HG03457 (cell line): ENCODE measurements at regions not wholly inside any gene's neighbourhood (a gene's known extent, or its start where the extent isn't known, plus 50 kb on each side); places are given as distances from the start of the nearest gene placed in this dataset.

Experiments
- ATAC-seq: cut with Tn5 transposase; IDR thresholded peaks from one replicate; pipeline ENCODE4 v1.9.1; 2021; ENCODE audit warnings: moderate number of reproducible peaks; ENCODE audit not compliant: unreplicated experiment

GRCh38 chr7:33725111-33726025, 180.0 kb upstream of the BMPER start:
- ATAC-seq, result no peak

- no peak for ATAC-seq
Observed at GRCh38 chr7:33726582-33726981, 178.8 kb upstream of the BMPER start.

- no peak for ATAC-seq
Observed at GRCh38 chr7:33727315-33727714, 178.0 kb upstream of the BMPER start.

GRCh38 chr7:33728873-33729551, 176.3 kb upstream of the BMPER start:
- no peak for ATAC-seq

- no peak for ATAC-seq
Observed at GRCh38 chr7:33729726-33730125, 175.6 kb upstream of the BMPER start.

GRCh38 chr7:33730958-33731357, 174.4 kb upstream of the BMPER start:
- no peak for ATAC-seq

GRCh38 chr7:33731912-33732311, 173.4 kb upstream of the BMPER start:
- ATAC-seq, result no peak

- ATAC-seq, result no peak
Observed at GRCh38 chr7:33732462-33732861, 172.9 kb upstream of the BMPER start.

GRCh38 chr7:33733870-33734650, 171.3 kb upstream of the BMPER start:
- ATAC-seq, result no peak

- no peak for ATAC-seq
Observed at GRCh38 chr7:33735403-33735802, 169.9 kb upstream of the BMPER start.

GRCh38 chr7:33736521-33737221, 168.7 kb upstream of the BMPER start:
- ATAC-seq, result no peak

GRCh38 chr7:33738260-33738935, 166.9 kb upstream of the BMPER start:
- no peak for ATAC-seq

- no peak for ATAC-seq
Observed at GRCh38 chr7:33739286-33739685, 166.1 kb upstream of the BMPER start.

- no peak for ATAC-seq
Observed at GRCh38 chr7:33742521-33742920, 162.8 kb upstream of the BMPER start.

- ATAC-seq, result no peak
Observed at GRCh38 chr7:33742999-33743587, 162.2 kb upstream of the BMPER start.

- ATAC-seq, result no peak
Observed at GRCh38 chr7:33743594-33743993, 161.7 kb upstream of the BMPER start.

- no peak for ATAC-seq
Observed at GRCh38 chr7:33744293-33745075, 160.9 kb upstream of the BMPER start.

GRCh38 chr7:33745934-33746333, 159.4 kb upstream of the BMPER start:
- no peak for ATAC-seq

- ATAC-seq, result no peak
Observed at GRCh38 chr7:33748793-33749192, 156.5 kb upstream of the BMPER start.
